IgD-negative memory B cell (primary cell): ENCODE measurements at regions not wholly inside any gene's neighbourhood (a gene's known extent, or its start where the extent isn't known, plus 50 kb on each side); places are given as distances from the start of the nearest gene placed in this dataset.
"Not testable (repeated sequence)": the region's sequence is repeated elsewhere in the genome, so short reads cannot be mapped to it uniquely, and the experiment has no call there.

Source experiments
- H3K27ac Mint-ChIP-seq, 3 donors: one replicate each; pipeline ENCODE4 v1.8.0; 2020 to 2022; ENCODE audit warnings: mild to moderate bottlenecking in 3 of 3, mixed read lengths in 3 of 3, moderate library complexity in 1 of 3
- H3K27me3 Mint-ChIP-seq: one replicate; pipeline ENCODE4 v1.8.0; 2021; ENCODE audit warnings: mixed read lengths
- H3K36me3 Mint-ChIP-seq: one replicate; pipeline ENCODE4 v1.8.0; 2020; ENCODE audit warnings: mild to moderate bottlenecking, mixed read lengths
- H3K4me1 Mint-ChIP-seq, 3 donors: one replicate each; pipeline ENCODE4 v1.8.0; 2020 to 2022; ENCODE audit warnings: mixed read lengths in 3 of 3, mild to moderate bottlenecking in 1 of 3
- H3K4me3 Mint-ChIP-seq, 4 donors: one replicate each; pipeline ENCODE4 v1.8.0; 2020 to 2022; ENCODE audit warnings: mild to moderate bottlenecking in 4 of 4, mixed read lengths in 4 of 4, moderate library complexity in 3 of 4
- H3K9me3 Mint-ChIP-seq, 3 donors: one replicate each; pipeline ENCODE4 v1.8.0; 2020 to 2021; ENCODE audit warnings: mixed read lengths in 3 of 3, mild to moderate bottlenecking in 1 of 3

DNA sequence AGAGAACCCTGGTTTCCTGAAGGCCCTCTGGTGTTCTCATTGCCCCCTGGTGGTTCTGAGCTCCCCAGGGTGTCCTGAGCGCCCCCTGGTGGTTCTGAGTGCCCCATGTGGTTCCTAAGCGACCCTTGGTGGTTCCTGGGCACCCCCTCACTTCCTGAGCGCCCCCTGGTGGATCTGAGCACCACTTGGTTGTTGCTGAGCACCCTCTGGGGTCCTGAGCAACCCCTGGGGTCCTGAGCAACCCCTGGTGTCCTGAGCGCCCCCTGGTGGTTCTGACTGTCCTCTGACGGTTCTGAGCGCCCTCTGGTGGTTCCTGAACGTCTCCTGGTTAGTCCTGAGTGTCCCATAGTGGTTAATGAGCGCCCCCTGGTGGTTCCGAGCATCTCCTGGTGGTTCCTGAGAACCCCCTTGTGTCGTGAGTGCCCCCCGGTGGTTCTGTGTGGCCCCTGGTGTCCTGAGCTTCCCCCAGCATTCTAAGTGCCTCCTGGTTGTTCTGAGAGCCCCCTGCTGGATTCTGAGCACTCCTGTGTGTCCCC, 568.3 kb downstream of the TMEM121 start:
- Mint-ChIP-seq H3K4me3 (no peak overlapping the region), H3K27ac (no peak overlapping the region), H3K36me3 (no peaks in the 10 kb centered on the region), H3K9me3 (no peaks in the 10 kb centered on the region), H3K27me3 (no peaks in the 10 kb centered on the region), H3K4me1 (no peaks in the 10 kb centered on the region)

- H3K27me3 Mint-ChIP-seq: no peaks in the 10 kb centered on the region
Observed at GRCh38 chr14:106107703-106108102, 581.3 kb downstream of the TMEM121 start.

GRCh38 chr14:106109337-106109736, 583.0 kb downstream of the TMEM121 start:
- Mint-ChIP-seq H3K9me3 (no peaks in the 10 kb centered on the region), H3K36me3 (no peaks in the 10 kb centered on the region), H3K27me3 (no peaks in the 10 kb centered on the region), H3K4me1 (peaks cover 0 to 2% (median 0%) of the 10 kb centered on the region in 3 donors), H3K27ac (no peak overlapping the region), H3K4me3 (no peak overlapping the region)

More at GRCh38 chr14:106107703-106108102, 581.3 kb downstream of the TMEM121 start:
- H3K36me3 Mint-ChIP-seq: no peaks in the 10 kb centered on the region
- no peak overlapping the region for H3K27ac Mint-ChIP-seq
- peak overlapping the region in 1 of 4 donors; percentile 8 for H3K4me3 Mint-ChIP-seq
- H3K9me3 Mint-ChIP-seq: no peaks in the 10 kb centered on the region
- peaks cover 0 to 2% (median 0%) of the 10 kb centered on the region in 3 donors for H3K4me1 Mint-ChIP-seq

DNA sequence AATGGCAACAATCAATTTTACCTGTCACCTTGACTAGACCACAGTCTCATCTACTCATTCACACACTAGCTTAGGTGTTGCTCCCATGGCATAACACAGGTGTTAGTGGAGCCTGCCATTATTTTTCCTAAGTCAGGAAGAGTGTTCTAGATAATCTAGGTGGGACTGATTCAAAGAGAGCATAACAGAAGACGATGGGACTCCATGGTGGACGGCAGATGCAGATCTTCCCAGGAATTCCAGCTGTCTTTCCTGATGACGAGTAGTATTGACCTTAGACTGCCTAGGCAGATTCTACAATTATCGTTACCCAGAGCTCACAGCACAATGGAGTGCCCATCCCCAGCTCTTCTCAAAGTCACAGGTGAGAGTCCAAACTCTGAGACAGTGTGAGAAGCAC, 589.0 kb downstream of the TMEM121 start:
- H3K4me3 Mint-ChIP-seq: no peak overlapping the region
- no peak overlapping the region for H3K27ac Mint-ChIP-seq
- H3K4me1 Mint-ChIP-seq: peaks cover 3 to 6% (median 4%) of the 10 kb centered on the region in 3 donors
- peaks cover 2% of the 10 kb centered on the region for H3K36me3 Mint-ChIP-seq
- H3K27me3 Mint-ChIP-seq: peaks cover 3% of the 10 kb centered on the region
- H3K9me3 Mint-ChIP-seq: no peaks in the 10 kb centered on the region

DNA sequence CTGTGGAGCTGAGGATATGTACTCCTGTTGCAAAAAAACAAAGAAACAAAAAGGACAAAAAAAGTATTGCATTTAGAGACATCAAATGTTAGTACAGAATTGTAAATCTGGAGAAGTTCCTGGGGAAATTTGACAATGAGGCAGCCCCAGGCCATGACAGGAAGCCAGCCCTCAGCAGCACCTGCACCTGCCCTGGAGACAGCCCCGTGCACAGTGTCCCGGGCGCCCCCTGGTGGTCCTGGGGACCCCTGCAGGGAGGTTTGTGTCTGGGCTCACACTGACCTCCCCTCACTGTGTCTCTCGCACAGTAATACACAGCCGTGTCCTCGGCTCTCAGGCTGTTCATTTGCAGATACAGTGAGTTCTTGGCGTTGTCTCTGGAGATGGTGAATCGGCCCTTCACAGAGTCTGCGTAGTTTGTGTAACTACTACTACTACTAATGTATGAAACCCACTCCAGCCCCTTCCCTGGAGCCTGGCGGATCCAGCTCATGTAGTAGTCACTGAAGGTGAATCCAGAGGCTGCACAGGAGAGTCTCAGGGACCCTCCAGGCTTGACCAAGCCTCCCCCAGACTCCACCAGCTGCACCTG, 590.1 kb downstream of the TMEM121 start:
- H3K27ac Mint-ChIP-seq: peak overlapping the region in 1 of 3 donors; percentile 77
- H3K4me3 Mint-ChIP-seq: peak overlapping the region; percentile 17 to 84 (median 65)
- H3K36me3 Mint-ChIP-seq, H3K27me3 Mint-ChIP-seq, H3K4me1 Mint-ChIP-seq, H3K9me3 Mint-ChIP-seq: not testable (repeated sequence)

GRCh38 chr14:106120101-106120500, 593.7 kb downstream of the TMEM121 start:
- Mint-ChIP-seq H3K36me3 (peaks cover 2% of the 10 kb centered on the region), H3K9me3 (no peaks in the 10 kb centered on the region), H3K27ac (peak overlapping the region in 1 of 3 donors; percentile 63), H3K27me3 (peaks cover 3% of the 10 kb centered on the region), H3K4me1 (peaks cover 3 to 6% (median 4%) of the 10 kb centered on the region in 3 donors), H3K4me3 (peak overlapping the region in 3 of 4 donors; percentile 25 to 68 (median 32))

- H3K4me3 Mint-ChIP-seq: no peak overlapping the region
- H3K27ac Mint-ChIP-seq: peak overlapping the region in 1 of 3 donors; percentile 57
- H3K36me3 Mint-ChIP-seq: no peaks in the 10 kb centered on the region
- H3K27me3 Mint-ChIP-seq: peaks cover 6% of the 10 kb centered on the region
- peaks cover 0 to 1% (median 0%) of the 10 kb centered on the region in 3 donors for H3K9me3 Mint-ChIP-seq
- peaks cover 0 to 2% (median 0%) of the 10 kb centered on the region in 3 donors for H3K4me1 Mint-ChIP-seq
Observed at GRCh38 chr14:106129274-106129673, 602.9 kb downstream of the TMEM121 start.

DNA sequence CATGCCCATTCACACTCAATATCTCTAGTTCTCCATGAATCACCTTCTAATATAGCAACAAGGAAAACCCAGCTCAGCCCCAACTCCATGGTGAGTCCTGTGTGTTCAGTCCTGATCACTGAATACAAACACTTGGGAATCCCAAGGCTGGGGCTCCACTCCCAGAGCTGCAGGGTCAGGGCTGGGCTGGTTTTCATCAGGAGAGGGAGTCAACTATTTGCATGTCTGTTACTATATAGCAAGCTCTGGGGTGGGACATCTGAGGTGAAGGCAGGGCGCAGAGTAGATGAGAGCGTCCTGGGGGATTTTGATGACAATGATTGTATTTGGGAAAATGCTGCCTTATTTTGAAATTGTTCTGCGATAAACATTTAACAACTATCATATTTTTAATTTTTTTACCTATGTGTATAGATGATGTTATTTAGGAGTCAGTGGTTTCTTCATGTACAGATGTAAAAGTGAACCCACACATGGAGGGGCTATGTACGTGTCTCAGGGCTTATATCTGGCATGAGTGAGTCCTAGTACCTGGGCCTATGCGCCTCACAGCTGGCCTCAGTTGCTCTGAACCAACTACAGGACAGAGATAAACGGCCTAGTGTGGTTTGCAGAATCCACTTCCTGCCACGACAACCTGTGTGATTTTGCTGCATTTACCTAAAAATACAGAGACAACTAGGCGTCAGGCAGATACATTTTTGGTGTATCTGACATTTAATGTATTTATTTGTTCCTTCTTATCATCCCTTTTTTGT, 603.7 kb downstream of the TMEM121 start:
- H3K4me1 Mint-ChIP-seq, H3K27me3 Mint-ChIP-seq, H3K9me3 Mint-ChIP-seq, H3K36me3 Mint-ChIP-seq: not testable (repeated sequence)
- H3K4me3 Mint-ChIP-seq: peak overlapping the region in 1 of 4 donors; percentile 63
- H3K27ac Mint-ChIP-seq: peak overlapping the region in 1 of 3 donors; percentile 57

- not testable (repeated sequence) for H3K9me3 Mint-ChIP-seq, H3K27ac Mint-ChIP-seq, H3K27me3 Mint-ChIP-seq, H3K4me3 Mint-ChIP-seq, H3K4me1 Mint-ChIP-seq, H3K36me3 Mint-ChIP-seq
Observed at GRCh38 chr14:106133126-106133525, 606.7 kb downstream of the TMEM121 start.

DNA sequence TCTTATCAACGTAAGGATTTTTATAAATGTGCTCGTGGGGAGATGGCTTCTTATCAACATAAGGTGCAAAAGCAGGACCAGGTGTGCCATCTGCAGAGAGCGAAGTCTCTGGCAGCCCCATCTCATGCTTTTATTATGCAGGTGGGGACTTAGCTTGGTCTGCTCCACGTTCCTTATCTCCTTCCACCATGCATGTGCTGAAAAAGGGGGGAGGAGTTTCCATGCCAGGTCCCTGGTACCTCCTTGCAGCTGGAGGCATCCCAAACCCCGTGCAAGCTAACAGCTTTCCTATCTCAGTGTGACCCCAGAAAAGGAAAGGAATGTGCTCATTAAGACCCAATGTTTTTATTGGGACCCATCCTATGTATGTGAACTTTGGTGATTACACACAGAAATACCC, 608.5 kb downstream of the TMEM121 start:
- H3K36me3 Mint-ChIP-seq: no peaks in the 10 kb centered on the region
- no peak overlapping the region for H3K27ac Mint-ChIP-seq
- no peaks in the 10 kb centered on the region for H3K4me1 Mint-ChIP-seq
- H3K4me3 Mint-ChIP-seq: peak overlapping the region in 1 of 4 donors; percentile 37
- H3K27me3 Mint-ChIP-seq: no peaks in the 10 kb centered on the region
- no peaks in the 10 kb centered on the region for H3K9me3 Mint-ChIP-seq

DNA sequence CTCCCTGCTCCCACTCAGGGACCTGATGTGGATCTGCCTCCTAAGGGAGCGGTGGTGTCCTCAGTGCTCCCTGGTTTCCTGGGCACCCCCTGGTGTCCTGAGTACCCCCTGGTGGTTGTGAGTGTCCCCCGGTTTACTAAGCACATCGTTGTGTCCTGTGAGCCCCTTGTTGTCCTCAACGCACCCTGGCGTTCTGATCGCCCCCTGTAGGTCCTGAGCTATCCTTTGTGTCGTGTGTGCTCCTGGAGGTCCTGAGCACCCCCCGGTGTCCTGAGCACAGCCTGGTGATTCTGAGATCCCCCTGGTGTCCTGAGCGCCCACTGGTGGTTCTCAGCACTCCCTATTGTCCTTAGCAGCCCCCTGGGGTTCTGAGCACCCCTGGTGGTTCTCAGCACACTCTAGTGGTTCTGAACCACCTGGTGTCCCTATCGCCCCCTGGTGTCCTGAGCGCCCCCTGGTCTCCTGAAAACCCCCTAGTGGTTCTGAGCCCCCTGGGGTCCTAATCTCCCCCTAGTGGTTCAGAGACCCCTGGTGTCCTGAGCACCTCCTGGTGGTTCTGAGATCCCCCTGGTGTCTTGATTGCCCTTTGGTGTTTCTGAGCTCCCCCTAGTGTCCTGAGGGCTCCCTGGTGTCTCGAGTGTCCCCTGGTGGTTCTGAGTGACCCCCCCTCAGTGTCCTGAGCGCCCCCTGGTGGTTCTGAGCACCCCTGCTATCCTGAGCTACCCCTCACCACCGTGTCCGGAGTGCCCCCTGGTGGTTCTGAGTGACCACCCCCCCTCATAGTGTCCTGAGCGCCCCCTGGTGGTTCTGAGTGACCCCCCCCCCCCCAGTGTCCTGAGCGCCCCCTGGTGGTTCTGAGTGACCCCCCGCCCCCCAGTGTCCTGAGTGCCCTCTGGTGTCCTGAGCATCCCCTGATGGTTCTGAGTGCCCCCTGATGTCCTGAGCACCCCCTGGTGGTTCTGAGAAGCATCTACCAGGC, 615.1 kb downstream of the TMEM121 start:
- Mint-ChIP-seq H3K36me3 (no peaks in the 10 kb centered on the region), H3K27me3 (no peaks in the 10 kb centered on the region), H3K4me1 (no peaks in the 10 kb centered on the region), H3K9me3 (no peaks in the 10 kb centered on the region), H3K4me3 (peak overlapping the region in 1 of 4 donors; percentile 76), H3K27ac (peak overlapping the region in 2 of 3 donors; percentile 58 to 62)

DNA sequence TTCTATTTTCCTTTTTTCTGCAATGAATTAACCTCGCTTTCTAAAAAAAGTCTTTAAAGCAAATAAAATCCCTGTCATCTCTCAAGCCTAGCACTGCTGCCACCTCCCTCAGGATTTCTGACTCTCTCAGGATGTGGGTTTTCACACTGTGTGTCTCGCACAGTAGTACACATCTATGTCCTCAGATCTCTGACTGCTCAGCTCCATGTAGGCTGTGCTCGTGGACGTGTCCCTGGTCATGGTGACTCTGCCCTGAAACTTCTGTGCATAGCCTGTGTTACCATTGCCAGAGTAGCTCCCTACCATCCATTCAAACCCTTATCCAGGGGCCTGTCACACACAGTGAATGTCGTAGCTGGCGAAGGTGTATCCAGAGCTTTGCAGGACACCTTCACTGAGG, 619.3 kb downstream of the TMEM121 start:
- not testable (repeated sequence) for H3K4me1 Mint-ChIP-seq, H3K9me3 Mint-ChIP-seq, H3K36me3 Mint-ChIP-seq, H3K27ac Mint-ChIP-seq, H3K27me3 Mint-ChIP-seq
- H3K4me3 Mint-ChIP-seq: peak overlapping the region in 1 of 4 donors; percentile 47

DNA sequence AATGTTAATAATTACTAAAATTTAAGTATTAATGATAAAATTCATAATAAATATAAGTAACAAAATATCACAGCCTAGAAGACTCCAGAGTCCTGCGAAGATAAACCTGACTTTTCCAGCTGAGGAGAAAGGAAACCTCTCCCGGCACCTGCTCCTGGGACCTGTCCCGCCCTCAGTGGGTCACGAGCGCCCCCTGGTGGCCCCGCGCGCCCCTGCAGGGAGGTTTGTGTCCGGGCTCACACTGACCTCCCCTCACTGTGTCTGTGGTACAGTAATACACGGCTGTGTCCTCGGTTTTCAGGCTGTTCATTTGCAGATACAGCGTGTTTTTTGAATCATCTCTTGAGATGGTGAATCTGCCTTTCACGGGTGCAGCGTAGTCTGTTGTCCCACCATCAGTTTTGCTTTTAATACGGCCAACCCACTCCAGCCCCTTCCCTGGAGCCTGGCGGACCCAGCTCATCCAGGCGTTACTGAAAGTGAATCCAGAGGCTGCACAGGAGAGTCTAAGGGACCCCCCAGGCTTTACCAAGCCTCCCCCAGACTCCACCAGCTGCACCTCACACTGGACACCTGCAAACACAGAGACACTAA, 627.1 kb downstream of the TMEM121 start:
- peak overlapping the region in 1 of 3 donors; percentile 71 for H3K27ac Mint-ChIP-seq
- not testable (repeated sequence) for H3K27me3 Mint-ChIP-seq, H3K4me1 Mint-ChIP-seq, H3K36me3 Mint-ChIP-seq, H3K9me3 Mint-ChIP-seq
- peak overlapping the region in 3 of 4 donors; percentile 28 to 75 (median 66) for H3K4me3 Mint-ChIP-seq

DNA sequence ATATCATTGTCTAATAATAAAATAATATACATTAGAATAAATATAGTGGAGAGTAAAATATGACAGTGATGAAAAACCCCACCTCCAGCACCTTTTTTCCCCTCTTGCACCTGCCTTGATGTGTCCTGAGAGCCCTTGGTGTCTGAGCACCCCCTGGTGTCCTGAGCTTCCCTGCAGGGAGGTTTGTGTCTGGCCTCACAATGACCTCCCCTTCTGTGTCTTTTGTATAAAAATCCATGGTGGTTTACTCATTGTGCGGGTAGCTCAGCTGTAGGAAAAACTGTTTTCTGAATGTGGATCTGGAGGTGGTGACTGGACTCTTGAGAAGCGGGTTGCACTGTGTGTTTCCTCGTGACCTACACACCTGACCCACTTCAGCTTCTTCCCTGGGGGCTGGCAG, 636.9 kb downstream of the TMEM121 start:
- Mint-ChIP-seq H3K4me1 (no peaks in the 10 kb centered on the region), H3K36me3 (peaks cover 2% of the 10 kb centered on the region), H3K27ac (no peak overlapping the region), H3K27me3 (peaks cover 33% of the 10 kb centered on the region), H3K4me3 (no peak overlapping the region), H3K9me3 (no peaks in the 10 kb centered on the region)
